GM18951 (cell line): ENCODE measurements at regions not wholly inside any gene's neighbourhood (a gene's known extent, or its start where the extent isn't known, plus 50 kb on each side); places are given as distances from the start of the nearest gene placed in this dataset.

ENCODE experiments used
- POLR2A ChIP-seq: IDR thresholded peaks from 4 replicates; pipeline ENCODE4 v1.6.1; 2011; ENCODE audit warnings: mild to moderate bottlenecking; ENCODE audit not compliant: insufficient read length, insufficient read depth; ENCODE audit errors: extremely low read depth
- in situ Hi-C: fragments of 300-500 bp; cut with MboI; formaldehyde crosslinking; loops from one replicate; pipeline ENCODE4 v1.12.0; 2022; ENCODE audit warnings: low sequenced_read_pairs, mixed read lengths, inconsistent platforms; ENCODE audit not compliant: unreplicated experiment

DNA sequence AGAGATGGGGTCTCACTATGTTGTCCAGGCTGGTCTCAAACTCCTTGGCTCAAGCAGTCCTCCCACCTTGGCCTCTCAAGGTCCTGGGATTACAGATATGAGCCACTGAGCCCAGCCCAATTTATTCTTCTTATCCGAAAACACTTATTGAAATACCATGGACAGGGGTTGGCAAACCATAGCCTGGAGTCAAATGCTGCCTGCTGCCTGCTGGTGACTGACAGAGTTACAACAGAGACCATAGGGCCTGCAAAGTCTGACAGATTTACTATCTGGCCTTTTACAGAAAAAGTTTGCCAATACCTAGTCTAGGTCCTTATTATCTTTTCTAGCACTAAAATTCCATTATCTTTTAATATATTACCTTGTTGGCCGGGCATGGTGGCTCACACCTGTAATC is 87.1 kb upstream of the ZNF281 start:
- no peak for TF ChIP-seq POLR2A
- in situ Hi-C loops: no loop called here

DNA sequence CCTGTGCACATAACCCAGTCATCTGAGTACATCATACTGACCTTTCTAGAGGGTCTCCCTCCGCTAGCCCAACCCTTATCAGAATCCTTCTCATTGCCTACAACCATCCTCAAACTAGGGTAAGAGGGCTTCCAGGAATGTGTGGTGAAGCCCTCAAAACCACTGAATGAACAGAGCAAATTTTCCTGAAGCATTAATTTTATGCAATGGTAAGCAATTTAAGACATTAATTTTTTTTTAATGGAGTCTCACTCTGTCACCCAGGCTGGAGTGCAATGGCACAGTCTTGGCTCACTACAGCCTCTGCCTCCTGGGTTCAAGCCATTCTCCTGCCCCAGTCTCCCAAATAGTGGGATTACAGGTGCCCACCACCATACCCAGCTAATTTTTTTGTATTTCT is 86.1 kb upstream of the ZNF281 start:
- TF ChIP-seq POLR2A: no peak
- in situ Hi-C loops: no loop called here

DNA sequence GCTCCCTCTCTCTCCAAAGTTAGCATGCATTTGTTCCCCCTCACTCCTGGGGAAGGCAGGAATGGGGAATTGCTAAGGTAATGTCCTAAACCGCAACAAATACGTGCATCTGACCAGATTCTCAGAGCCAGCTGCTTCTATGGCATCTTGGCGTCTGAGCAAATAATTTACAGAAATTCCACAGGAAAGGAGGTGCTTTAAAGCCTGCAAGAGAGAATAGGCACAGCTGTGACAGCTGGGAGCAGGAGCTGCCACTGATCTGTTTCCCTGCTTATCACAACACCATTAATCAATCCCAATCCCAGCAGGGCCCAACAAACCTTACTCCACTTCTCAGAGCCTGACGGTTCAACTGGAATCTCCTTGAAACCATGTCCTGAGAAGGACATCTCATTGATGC is 83.5 kb upstream of the ZNF281 start:
- in situ Hi-C loops: no loop called here
- TF ChIP-seq POLR2A: no peak

DNA sequence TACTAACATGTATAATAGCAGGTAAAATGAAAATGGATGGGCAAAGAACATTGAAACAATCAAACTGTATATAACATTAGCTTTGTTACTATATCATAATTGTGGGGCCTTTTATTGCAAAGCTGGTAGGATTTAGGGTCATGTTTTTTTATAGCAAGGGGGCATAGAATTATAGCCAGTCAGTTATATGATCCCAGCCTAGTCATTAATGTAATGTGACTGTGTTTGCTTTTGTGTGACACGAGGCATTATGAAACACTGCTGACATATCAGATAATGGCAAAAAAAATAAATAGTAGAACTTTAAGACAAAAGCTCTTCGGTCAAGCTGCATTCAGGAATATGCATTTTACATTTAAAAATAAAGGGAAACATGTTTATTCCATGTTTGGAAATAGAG is 81.3 kb upstream of the ZNF281 start:
- no peak for TF ChIP-seq POLR2A

DNA sequence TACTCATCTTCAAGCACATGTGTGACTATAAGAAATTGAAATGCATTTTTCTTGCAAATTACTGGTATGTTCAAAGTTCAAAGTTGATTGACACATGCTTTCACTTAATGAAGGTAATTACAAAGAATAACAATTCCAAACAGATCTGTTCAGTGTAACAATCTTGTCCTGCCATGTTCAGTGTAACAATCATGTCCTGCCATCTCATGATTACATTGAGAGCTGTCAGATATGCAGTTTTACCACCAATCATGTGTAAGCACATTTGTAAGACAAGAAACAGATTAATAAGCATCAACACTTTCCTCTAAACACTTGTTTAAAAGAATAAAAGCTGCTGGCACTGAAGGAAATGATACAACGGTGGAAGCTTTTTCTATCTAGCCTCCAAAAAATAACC is 80.3 kb upstream of the ZNF281 start:
- in situ Hi-C loops: no loop called here
- no peak for TF ChIP-seq POLR2A

More for the DNA sequence above, 81.3 kb upstream of the ZNF281 start:
- in situ Hi-C loops: no loop called here

DNA sequence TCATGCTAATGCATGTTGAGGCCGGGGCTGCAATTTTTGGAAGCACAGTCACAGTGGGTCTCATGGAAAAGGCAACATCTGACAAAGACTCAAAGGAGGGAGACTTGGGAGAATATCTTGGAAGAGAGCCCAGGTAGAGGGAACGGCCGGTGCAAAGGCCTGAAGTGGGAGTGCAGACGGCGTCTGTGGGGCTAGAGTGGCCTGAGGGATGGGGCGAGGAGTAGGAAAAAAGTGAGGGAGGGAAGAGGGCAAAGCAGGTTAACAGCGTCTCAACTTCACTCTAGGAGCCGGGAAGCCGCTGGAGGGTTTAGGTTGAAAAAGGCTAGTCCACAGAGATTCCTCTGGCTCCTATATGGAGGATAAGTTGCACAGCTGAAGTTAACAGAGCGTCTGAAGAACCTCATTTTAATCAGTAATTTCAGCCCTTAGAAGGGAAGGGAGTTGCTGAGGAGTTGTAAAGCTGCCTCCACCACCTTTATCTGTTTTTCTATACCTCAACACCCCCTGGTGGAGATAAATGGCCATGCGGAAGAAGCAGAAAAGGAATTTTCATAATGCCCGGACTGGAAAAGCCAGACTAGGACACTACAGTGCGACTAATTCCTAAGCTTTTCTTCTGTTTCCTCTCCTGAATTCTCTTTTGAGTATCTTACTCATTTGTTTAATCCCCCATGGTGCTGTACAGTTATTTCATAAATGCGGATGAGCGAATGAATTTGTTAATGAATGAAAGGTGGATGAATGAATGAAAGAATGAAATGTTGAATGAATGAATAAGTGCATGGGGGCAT is 78.7 kb upstream of the ZNF281 start:
- TF ChIP-seq POLR2A: no peak
- in situ Hi-C loops: no loop called here

DNA sequence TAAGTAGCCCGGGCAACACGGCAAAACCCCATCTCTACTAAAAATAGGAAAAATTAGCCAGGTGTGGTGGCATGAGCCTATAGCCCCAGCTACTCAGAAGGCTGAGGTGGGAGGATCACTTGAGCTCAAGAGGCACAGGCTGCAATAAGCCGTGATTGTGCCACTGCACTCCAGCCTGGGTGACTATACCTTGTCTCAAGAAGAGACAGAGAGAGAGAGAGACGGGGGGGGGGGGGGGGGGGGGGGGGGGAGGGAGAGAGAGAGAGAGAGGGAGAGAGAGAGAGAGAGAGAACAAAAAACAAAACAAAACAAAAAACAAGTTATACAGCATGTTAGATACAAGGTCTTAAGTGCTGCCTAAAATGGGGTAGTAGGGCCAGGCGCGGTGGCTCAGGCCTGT is 77.8 kb upstream of the ZNF281 start:
- in situ Hi-C loops: no loop called here
- no peak for TF ChIP-seq POLR2A

DNA sequence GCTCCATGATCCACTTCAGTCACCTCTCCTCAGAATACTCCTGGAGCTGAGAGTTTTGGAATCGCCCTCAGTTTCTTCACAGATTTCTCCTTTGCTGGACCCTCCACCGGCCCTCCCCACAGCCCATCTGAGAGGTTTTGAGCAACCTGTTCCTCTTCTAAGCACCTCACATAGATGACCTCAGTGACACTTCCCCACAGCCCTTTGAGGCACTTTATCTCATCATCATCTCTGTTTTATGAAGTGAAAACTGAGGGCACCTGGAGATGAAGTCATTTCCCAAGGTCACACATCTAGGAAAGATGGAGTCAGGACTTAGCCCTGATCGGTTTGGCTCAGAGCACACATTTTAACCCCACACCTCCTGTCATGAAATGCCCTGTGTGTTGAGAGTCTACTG is 76.8 kb upstream of the ZNF281 start:
- TF ChIP-seq POLR2A: no peak
- in situ Hi-C loops: no loop called here

DNA sequence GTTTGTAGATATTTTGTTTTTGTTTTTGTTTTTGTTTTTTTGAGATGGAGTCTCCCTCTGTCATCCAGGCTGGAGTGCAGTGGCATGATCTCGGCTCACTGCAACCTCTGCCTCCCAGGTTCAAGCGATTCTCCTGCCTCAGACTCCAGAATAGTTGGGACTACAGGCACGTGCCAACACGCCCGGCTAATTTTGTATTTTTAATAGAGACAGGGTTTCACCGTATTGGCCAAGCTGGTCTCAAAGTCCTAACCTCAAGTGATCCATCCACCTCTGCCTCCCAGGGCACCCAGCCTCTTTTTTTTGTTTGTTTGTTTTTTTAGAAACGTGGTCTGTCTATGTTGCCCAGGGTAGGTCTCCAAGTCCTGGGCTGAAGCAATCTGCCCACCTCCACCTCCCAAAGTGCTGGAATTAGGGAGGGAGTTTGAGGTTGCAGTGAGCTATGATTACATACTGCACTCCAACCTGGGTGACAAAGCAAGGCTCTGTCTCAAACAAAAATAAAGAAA is 74.7 kb upstream of the ZNF281 start:
- in situ Hi-C loops: loop anchor here (5.0 kb wide), 2 partner anchors 202 to 352 kb away; no protein-coding TSS in a partner anchor

DNA sequence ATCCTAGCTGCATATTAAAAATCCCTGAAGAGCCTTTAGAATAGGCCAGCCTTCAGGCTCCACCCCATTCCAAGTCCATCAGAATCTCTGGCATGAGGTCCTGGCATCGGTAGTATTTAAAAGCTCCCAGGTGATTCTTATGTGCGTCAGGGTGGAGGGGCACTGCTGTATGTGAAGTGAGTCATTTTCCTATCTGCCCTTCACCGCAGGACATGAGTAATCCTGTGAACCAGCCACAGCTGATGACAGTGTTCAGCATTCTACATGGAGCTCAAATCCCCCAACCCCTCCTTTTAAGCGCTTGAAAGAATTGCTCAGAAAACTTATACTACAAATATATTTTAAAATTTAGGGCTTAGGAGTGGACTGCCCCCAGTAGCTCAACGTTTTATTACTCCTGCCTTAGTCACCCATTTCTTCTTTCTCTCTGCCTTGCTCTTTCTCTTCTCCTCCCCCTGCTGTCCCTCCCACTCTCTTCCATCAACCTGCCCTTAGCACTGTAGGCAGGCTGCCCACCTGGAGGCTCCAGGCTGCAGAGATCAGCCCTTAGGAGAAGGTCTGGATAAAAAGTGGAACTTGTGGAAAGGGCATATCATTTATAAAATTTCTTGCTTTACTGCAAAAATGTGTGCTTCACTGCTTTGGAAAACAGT is 73.8 kb upstream of the ZNF281 start:
- no peak for TF ChIP-seq POLR2A
- in situ Hi-C loops: loop anchor here (5.0 kb wide), 2 partner anchors 201 to 351 kb away; no protein-coding TSS in a partner anchor

DNA sequence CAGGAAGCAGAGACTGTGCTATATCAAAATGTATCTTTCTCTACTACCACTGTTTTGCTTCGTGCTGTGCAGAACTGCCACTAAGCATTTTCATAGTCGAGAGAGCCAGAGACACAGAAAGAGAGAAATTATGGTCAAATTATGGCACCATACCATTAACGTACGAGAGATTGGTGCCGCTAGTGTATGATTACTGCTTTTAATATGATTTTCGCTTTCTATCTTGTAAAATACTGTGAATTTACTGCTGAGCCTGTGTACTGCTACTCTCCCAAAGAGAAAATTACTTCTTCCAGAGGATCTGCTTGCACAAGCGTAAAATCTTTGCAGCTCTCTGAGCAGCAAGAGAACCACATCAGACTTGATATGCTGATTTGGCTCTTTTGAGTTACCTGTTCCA is 71.1 kb upstream of the ZNF281 start:
- in situ Hi-C loops: loop anchor here (5.0 kb wide), 2 partner anchors 199 to 349 kb away; no protein-coding TSS in a partner anchor
- TF ChIP-seq POLR2A: no peak

DNA sequence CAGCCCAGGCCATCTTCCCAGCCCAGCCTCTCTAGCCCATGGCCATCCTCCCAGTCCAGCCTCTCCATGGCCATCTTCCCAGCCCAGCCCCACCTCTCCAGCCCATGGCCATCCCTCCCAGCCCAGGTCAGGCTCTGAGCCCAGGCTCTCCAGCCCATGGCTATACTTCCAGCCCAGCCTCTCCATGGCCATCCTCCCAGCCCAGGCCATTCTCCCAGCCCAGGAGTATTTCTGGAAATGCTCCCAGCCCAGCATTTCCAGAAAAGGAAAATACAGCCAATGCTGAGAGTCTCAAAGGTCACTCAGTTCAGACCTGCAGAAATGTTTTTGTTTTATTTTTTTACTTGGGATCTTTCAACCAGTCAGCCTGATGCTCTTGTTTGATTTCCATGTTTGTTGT is 70.0 kb upstream of the ZNF281 start:
- no peak for TF ChIP-seq POLR2A
- in situ Hi-C loops: loop anchor here (5.0 kb wide), 2 partner anchors 198 to 348 kb away; no protein-coding TSS in a partner anchor

DNA sequence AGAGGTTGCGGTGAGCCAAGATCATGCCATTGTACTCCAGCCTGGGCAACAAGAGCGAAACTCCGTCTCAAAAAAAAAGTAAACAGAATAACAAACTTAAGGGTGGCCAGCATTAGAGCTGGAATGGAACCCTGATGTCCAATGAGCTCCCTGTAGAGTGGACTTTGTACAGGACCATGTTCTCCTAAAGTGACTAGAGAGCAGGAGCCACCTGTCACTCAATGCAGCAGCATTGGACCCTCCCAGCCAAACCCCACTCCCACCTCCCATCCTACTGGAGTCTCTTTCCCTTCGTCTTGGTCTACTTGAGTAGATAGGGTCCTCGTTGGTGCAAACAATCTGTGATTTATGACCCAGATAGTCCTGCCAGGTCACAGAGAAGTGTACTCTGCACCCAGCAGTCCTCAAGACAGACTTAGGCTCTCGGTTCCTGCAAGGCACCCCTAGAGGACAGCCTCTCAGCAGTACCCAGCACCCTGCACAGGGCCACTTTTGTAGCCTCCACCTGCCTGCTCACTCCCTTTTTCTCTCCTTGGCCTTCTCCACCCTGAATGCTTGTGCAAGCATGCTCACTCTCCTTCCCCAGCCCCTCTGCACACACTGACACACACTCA is 69.2 kb upstream of the ZNF281 start:
- TF ChIP-seq POLR2A: no peak
- in situ Hi-C loops: no loop called here
